Ascending aorta (tissue), 2 donors: ENCODE measurements at regions not wholly inside any gene's neighbourhood (a gene's known extent, or its start where the extent isn't known, plus 50 kb on each side); places are given as distances from the start of the nearest gene placed in this dataset.

ENCODE experiments used
- DNase-seq, 2 donors: peaks; one replicate each; pipeline ENCODE4 v3.0.0-alpha.2; 2019; ENCODE audit warnings: low spot score in 2 of 2
- H3K27ac ChIP-seq, 2 donors: fragments of 200-600 bp; sonication (generic); one replicate each; pipeline ENCODE4 v1.5.1; 2016 to 2017; ENCODE audit warnings: mild to moderate bottlenecking in 1 of 2
- H3K27me3 ChIP-seq: fragments of 200-600 bp; sonication (generic); one replicate; pipeline ENCODE4 v1.5.1; 2017
- H3K36me3 ChIP-seq, 2 donors: fragments of 200-600 bp; sonication (generic); one replicate each; pipeline ENCODE4 v1.5.1; 2016
- H3K4me1 ChIP-seq, 2 donors: fragments of 200-600 bp; sonication (generic); one replicate each; pipeline ENCODE4 v1.5.1; 2016 to 2017; ENCODE audit warnings: mild to moderate bottlenecking in 1 of 2
- H3K4me3 ChIP-seq, 2 donors: fragments of 200-600 bp; sonication (generic); one replicate each; pipeline ENCODE4 v1.5.1; 2016 to 2017; ENCODE audit warnings: mild to moderate bottlenecking in 1 of 2
- H3K9me3 ChIP-seq, 2 donors: fragments of 200-600 bp; sonication (generic); one replicate each; pipeline ENCODE4 v1.5.1; 2016
- CTCF ChIP-seq, 3 experiments: fragments of 200-600 bp in 2 of 3; fragments of 450-650 bp in 1 of 3; sonication (generic) in 2 of 3; IDR thresholded peaks; one replicate each; pipeline ENCODE4 v1.5.1; 2016 to 2019; ENCODE audit warnings: antibody characterized with exemption in 3 of 3, mild to moderate bottlenecking in 1 of 3, moderate library complexity in 1 of 3
- intact Hi-C: fragments of 100-400 bp; cut with DNase I; formaldehyde crosslinking; loops from one replicate; pipeline ENCODE4 v1.15.1; 2023

- no peak overlapping the region for H3K27ac ChIP-seq
- intact Hi-C loops, result no loop called here
- H3K4me3 ChIP-seq, result no peak overlapping the region
- DNase-seq, result no peak
- no peaks in the 10 kb centered on the region for H3K27me3 ChIP-seq
- H3K4me1 ChIP-seq, result no peaks in the 10 kb centered on the region
- H3K9me3 ChIP-seq, result no peaks in the 10 kb centered on the region
- H3K36me3 ChIP-seq, result no peaks in the 10 kb centered on the region
- no peak for TF ChIP-seq CTCF (IDR thresholded peaks at IDR 0.05)
Observed at GRCh38 chr5:109589986-109590385, 99.7 kb upstream of the MAN2A1 start.

- Histone ChIP-seq H3K27me3 (no peaks in the 10 kb centered on the region), H3K9me3 (no peaks in the 10 kb centered on the region), H3K27ac (no peak overlapping the region), H3K36me3 (no peaks in the 10 kb centered on the region), H3K4me3 (no peak overlapping the region), H3K4me1 (no peaks in the 10 kb centered on the region)
- DNase-seq, result no peak
- intact Hi-C loops, result no loop called here
- no peak for TF ChIP-seq CTCF (IDR thresholded peaks at IDR 0.05)
Observed at GRCh38 chr5:109589239-109589638, 100.5 kb upstream of the MAN2A1 start.

GRCh38 chr5:109588281-109589035, 101.3 kb upstream of the MAN2A1 start:
- DNase-seq, result no peak
- Histone ChIP-seq H3K4me3 (no peak overlapping the region), H3K9me3 (no peaks in the 10 kb centered on the region), H3K36me3 (no peaks in the 10 kb centered on the region), H3K27ac (no peak overlapping the region), H3K4me1 (no peaks in the 10 kb centered on the region), H3K27me3 (no peaks in the 10 kb centered on the region)
- intact Hi-C loops, result no loop called here
- TF ChIP-seq CTCF (IDR thresholded peaks at IDR 0.05), result no peak

- no peak overlapping the region for H3K27ac ChIP-seq
Observed at GRCh38 chr5:109584986-109585599, 104.6 kb upstream of the MAN2A1 start.

GRCh38 chr5:109580225-109580624, 109.5 kb upstream of the MAN2A1 start:
- no peak overlapping the region for H3K4me3 ChIP-seq
- intact Hi-C loops, result no loop called here
- no peaks in the 10 kb centered on the region for H3K4me1 ChIP-seq
- TF ChIP-seq CTCF (IDR thresholded peaks at IDR 0.05), result no peak
- no peaks in the 10 kb centered on the region for H3K27me3 ChIP-seq
- no peaks in the 10 kb centered on the region for H3K36me3 ChIP-seq
- H3K9me3 ChIP-seq, result no peaks in the 10 kb centered on the region
- H3K27ac ChIP-seq, result no peak overlapping the region
- no peak for DNase-seq

More at GRCh38 chr5:109584986-109585599, 104.6 kb upstream of the MAN2A1 start:
- Histone ChIP-seq H3K27me3 (no peaks in the 10 kb centered on the region), H3K4me1 (no peaks in the 10 kb centered on the region), H3K4me3 (no peak overlapping the region), H3K36me3 (no peaks in the 10 kb centered on the region), H3K9me3 (no peaks in the 10 kb centered on the region)
- intact Hi-C loops, result no loop called here
- no peak for TF ChIP-seq CTCF (IDR thresholded peaks at IDR 0.05)
- DNase-seq, result no peak
